GM12878 (cell line): ENCODE measurements at regions not wholly inside any gene's neighbourhood (a gene's known extent, or its start where the extent isn't known, plus 50 kb on each side); places are given as distances from the start of the nearest gene placed in this dataset.
A peak's percentile ranks its signal among the peaks of the same experiment; 100 is the strongest.

Experiments
- ATAC-seq: fragments of 200-7000 bp; cut with Tn5 transposase; 3 replicates; pipeline ENCODE4 v1.9.1; 2020; ENCODE audit warnings: mild to moderate bottlenecking, moderate library complexity
- BruUV-seq: library from RNA; stranded (reverse); fragments of 400-500 nt; replicated peaks from 2 replicates; lab custom pipeline; 2021; lab: Mats Ljungman, UMichigan
- CTCF ChIA-PET: fragments of 300-600 bp; sonication (Branson Sonifier 250); formaldehyde crosslinking; extraction: SDS; loops from one replicate; lab custom pipeline; 2021; ENCODE audit warnings: inconsistent platforms; lab: Yijun Ruan, JAX
- POLR2A ChIA-PET: fragments of 350-600 bp; formaldehyde crosslinking; extraction: SDS; loops from one replicate; lab custom pipeline; 2021; ENCODE audit warnings: inconsistent platforms; lab: Charles Lee
- RAD21 ChIA-PET: fragments of 300-600 bp; sonication (Branson Sonifier 250); formaldehyde crosslinking; loops from one replicate; lab custom pipeline; 2023; ENCODE audit warnings: antibody characterized with exemption; ENCODE audit not compliant: unreplicated experiment; lab: Charles Lee
- SMC1A ChIA-PET: fragments of 300-600 bp; sonication (Branson Sonifier 250); formaldehyde crosslinking; loops from one replicate; lab custom pipeline; 2023; ENCODE audit not compliant: unreplicated experiment, uncharacterized antibody; lab: Charles Lee
- DNase-seq: peaks from one replicate; pipeline ENCODE4 v3.0.0-alpha.2; 2011; ENCODE audit warnings: low read depth, low spot score
- FAIRE-seq: peaks from 3 replicates; lab custom pipeline; 2011; peaks lifted over from hg19 to GRCh38; lab: Jason Lieb, UNC
- H2AFZ ChIP-seq: 2 replicates; pipeline ENCODE4 v1.6.0; 2011; ENCODE audit warnings: low read depth, low read length, control low read depth; ENCODE audit not compliant: control insufficient read depth
- H3K27ac ChIP-seq: 2 replicates; pipeline ENCODE4 v1.5.1; 2011; ENCODE audit warnings: control low read depth; ENCODE audit not compliant: control insufficient read depth, insufficient read depth
- H3K27me3 ChIP-seq, 2 experiments: replicated peaks in 1 of 2; 2 replicates each; pipeline versions ENCODE4 v1.6.0 to v1.6.1; 2011; ENCODE audit warnings: low read length in 1 of 2; ENCODE audit not compliant: control insufficient read depth in 2 of 2, insufficient read depth in 2 of 2
- H3K36me3 ChIP-seq, 2 experiments: 2 replicates each; pipeline ENCODE4 v1.5.1; 2011; ENCODE audit warnings: low read length in 1 of 2; ENCODE audit not compliant: control insufficient read depth in 2 of 2, insufficient read depth in 2 of 2
- H3K4me1 ChIP-seq: 2 replicates; pipeline ENCODE4 v1.6.1; 2011; ENCODE audit warnings: mild to moderate bottlenecking, low read length, moderate library complexity, mixed read lengths; ENCODE audit not compliant: control insufficient read depth, insufficient read depth
- H3K4me2 ChIP-seq: 2 replicates; pipeline ENCODE4 v1.6.0; 2011; ENCODE audit warnings: control low read depth; ENCODE audit not compliant: control insufficient read depth, insufficient read depth
- H3K4me3 ChIP-seq: fragments of 200-600 bp; sonication (generic); 2 replicates; pipeline ENCODE4 v1.5.1; 2016
- H3K79me2 ChIP-seq: 2 replicates; pipeline ENCODE4 v1.6.0; 2011; ENCODE audit warnings: low read length; ENCODE audit not compliant: control insufficient read depth, insufficient read depth
- H3K9ac ChIP-seq: 2 replicates; pipeline ENCODE4 v1.8.0; 2011; ENCODE audit warnings: low read length, control low read depth, mixed read lengths; ENCODE audit not compliant: control insufficient read depth, insufficient read depth
- H3K9me3 ChIP-seq: replicated peaks from 3 replicates; pipeline ENCODE4 v1.5.1; 2011; ENCODE audit warnings: mild to moderate bottlenecking, low read length; ENCODE audit not compliant: control insufficient read depth, insufficient read depth
- H4K20me1 ChIP-seq: 2 replicates; pipeline ENCODE4 v1.6.0; 2011; ENCODE audit not compliant: control insufficient read depth, insufficient read depth
- MYC ChIP-seq: IDR thresholded peaks from 2 replicates; pipeline ENCODE4 v1.6.1; 2011; ENCODE audit warnings: mild to moderate bottlenecking, low read length, moderate library complexity, inconsistent platforms; ENCODE audit not compliant: insufficient read depth, insufficient replicate concordance, insufficient read length, severe bottlenecking
- PAX5 ChIP-seq: IDR thresholded peaks from 2 replicates; pipeline ENCODE4 v1.6.1; 2011; ENCODE audit warnings: low read depth, low read length, borderline replicate concordance
- PML ChIP-seq: IDR thresholded peaks from 2 replicates; pipeline ENCODE4 v1.6.1; 2012; ENCODE audit warnings: low read length, inconsistent platforms
- POLR2AphosphoS2 ChIP-seq: IDR thresholded peaks from 2 replicates; pipeline ENCODE4 v1.6.1; 2011; ENCODE audit warnings: low read depth, mild to moderate bottlenecking, low read length, improper control_type of control experiment, moderate library complexity
- STAT3 ChIP-seq: IDR thresholded peaks from 2 replicates; pipeline ENCODE4 v1.6.1; 2011; ENCODE audit warnings: low read depth, low read length, improper control_type of control experiment
- ZNF274 ChIP-seq: IDR thresholded peaks from one replicate; pipeline ENCODE4 v1.8.0; 2011; ENCODE audit not compliant: insufficient read length, insufficient read depth
- WGBS: methylation state at CpG from one replicate; pipeline ENCODE4 v1.1.6; 2016; ENCODE audit warnings: low lambda C conversion rate; ENCODE audit not compliant: insufficient replicate concordance, insufficient coverage; ENCODE audit errors: missing lambda C conversion rate; 5-methylcytosine and 5-hydroxymethylcytosine counted together
- in situ Hi-C: fragments of 300-500 bp; cut with MboI; formaldehyde crosslinking; loops from 9 replicates; pipeline ENCODE4 v1.14.3; 2018; ENCODE audit warnings: mixed read lengths
- intact Hi-C: fragments of 100-400 bp; cut with micrococcal nuclease; formaldehyde crosslinking; loops from one replicate; pipeline ENCODE4 v1.14.2; 2022; ENCODE audit not compliant: unreplicated experiment
- TF ChIP-seq, protein P1 (sequence below): fragments of 450-650 bp; IDR thresholded peaks from 2 replicates; pipeline ENCODE4 v1.6.1; 2017; ENCODE audit warnings: antibody characterized with exemption, mild to moderate bottlenecking, moderate library complexity

DNA sequence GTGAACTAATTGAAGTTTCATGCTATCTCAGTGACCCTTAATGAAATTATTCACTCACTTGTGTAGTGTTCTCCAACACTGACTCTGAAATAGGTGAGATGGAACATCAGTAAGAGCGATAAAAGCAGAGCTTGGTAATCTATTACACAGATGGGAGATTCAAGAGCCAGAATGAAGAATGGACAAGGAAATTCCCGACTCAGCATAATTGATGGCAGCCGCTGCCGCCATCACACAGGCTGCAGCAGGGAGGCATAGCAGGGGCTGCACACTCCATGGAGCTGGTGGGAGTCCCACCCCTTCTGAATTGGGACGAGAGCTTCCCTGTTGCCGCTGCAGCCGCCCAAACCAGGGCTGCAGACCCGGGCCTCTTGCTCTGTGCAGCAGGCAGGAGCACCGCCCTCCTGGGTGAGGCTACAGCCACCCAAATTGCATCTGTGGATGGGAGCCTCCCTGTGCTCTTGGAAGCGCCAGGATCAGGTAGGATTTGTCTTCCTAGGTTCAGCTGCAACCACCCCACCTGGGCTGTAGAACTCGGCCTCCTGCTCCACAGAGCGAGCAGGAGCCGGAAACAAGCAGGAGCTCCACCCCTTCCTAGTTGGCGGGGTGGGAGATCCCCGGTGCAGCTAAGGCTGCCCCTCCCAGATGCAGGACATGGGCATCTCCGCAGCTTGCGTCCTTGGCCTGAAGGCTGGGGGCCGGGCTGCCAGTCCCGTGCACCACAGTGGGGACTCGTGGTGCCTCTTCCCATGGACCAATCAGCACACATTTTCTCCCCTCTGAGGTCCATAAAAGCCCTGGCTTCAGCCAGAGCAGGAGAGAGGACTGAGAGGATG is 535.1 kb upstream of the LUZP2 start:
- H3K36me3 ChIP-seq: no peaks in the 10 kb centered on the region
- no peaks in the 10 kb centered on the region for H3K27me3 ChIP-seq
- 43% methylated on average over 17 of the region's 20 CpGs for WGBS
- ChIA-PET RAD21 (no interaction called here), CTCF (no interaction called here), POLR2A (no interaction called here), SMC1A (interaction anchor here (1.1 kb wide), 1 partner anchor 66 kb away, joined by 3 read pairs; no protein-coding TSS in a partner anchor)
- H4K20me1 ChIP-seq: no peaks in the 10 kb centered on the region
- TF ChIP-seq PML (no peak), POLR2AphosphoS2 (no peak), STAT3 (no peak), ZNF274 (no peak), MYC (no peak), PAX5 (no peak)
- TF ChIP-seq, protein P1, sequence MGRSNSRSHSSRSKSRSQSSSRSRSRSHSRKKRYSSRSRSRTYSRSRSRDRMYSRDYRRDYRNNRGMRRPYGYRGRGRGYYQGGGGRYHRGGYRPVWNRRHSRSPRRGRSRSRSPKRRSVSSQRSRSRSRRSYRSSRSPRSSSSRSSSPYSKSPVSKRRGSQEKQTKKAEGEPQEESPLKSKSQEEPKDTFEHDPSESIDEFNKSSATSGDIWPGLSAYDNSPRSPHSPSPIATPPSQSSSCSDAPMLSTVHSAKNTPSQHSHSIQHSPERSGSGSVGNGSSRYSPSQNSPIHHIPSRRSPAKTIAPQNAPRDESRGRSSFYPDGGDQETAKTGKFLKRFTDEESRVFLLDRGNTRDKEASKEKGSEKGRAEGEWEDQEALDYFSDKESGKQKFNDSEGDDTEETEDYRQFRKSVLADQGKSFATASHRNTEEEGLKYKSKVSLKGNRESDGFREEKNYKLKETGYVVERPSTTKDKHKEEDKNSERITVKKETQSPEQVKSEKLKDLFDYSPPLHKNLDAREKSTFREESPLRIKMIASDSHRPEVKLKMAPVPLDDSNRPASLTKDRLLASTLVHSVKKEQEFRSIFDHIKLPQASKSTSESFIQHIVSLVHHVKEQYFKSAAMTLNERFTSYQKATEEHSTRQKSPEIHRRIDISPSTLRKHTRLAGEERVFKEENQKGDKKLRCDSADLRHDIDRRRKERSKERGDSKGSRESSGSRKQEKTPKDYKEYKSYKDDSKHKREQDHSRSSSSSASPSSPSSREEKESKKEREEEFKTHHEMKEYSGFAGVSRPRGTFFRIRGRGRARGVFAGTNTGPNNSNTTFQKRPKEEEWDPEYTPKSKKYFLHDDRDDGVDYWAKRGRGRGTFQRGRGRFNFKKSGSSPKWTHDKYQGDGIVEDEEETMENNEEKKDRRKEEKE: no peak
- no peak overlapping the region for H3K4me3 ChIP-seq
- DNase-seq (no peak), ATAC-seq (peak; percentile 43; the same call in 1 of the 3 replicates), FAIRE-seq (no peak)
- H3K27ac ChIP-seq: no peak overlapping the region
- in situ Hi-C loops: no loop called here
- H2AFZ ChIP-seq: no peak overlapping the region
- no peaks in the 10 kb centered on the region for H3K79me2 ChIP-seq
- no peaks in the 10 kb centered on the region for H3K9me3 ChIP-seq
- intact Hi-C loops: no loop called here
- BruUV-seq: no TSS peak
- H3K4me2 ChIP-seq: no peak overlapping the region
- no peaks in the 10 kb centered on the region for H3K4me1 ChIP-seq
- no peak overlapping the region for H3K9ac ChIP-seq
